ENCODE measurements at regions not wholly inside any gene's neighbourhood (a gene's known extent, or its start where the extent isn't known, plus 50 kb on each side); places are given as distances from the start of the nearest gene placed in this dataset.

DNA sequence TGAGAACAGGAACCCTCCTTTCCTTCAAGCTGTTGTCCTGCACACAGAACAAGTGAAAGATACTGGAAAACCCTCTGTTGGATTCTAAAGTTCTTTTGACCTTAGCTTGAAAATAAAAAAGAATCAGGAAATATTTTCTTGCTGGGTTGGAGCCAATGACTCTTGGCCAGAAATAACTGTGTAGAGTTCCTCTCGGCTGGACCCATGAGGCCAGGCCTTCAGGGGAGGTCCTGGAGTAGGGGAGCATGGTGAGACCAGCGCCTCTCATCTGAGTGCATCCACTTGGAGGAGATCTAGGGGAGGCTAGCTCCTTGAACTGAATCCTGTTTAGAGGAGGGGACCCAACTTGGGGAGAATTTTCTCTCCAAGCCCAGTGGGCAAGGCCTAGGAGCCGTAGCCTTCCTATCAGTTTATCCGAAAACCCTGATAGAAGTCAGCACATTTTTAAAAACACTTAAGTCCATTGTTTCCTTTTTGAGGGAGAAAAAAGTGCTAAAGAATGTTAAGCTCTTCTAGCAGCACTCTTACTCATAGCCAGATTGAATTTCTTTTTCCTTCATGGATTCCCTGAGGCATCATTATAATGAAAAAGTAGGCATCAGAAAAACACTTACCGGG lies 635.7 kb upstream of the ANKRD30A start:
- no peak for TF ChIP-seq TAF1 (IDR thresholded peaks at IDR 0.05; ENCODE audit: low read depth, low read length)
- no peak for TF ChIP-seq POLR2A (IDR thresholded peaks at IDR 0.05; ENCODE audit: low read depth, low read length)
- TF ChIP-seq POU2F2 (IDR thresholded peaks at IDR 0.05; ENCODE audit: low read depth, low read length): no peak
- TF ChIP-seq POLR2AphosphoS5 (IDR thresholded peaks at IDR 0.05; ENCODE audit: low read depth, low read length): no peak
- no peak for TF ChIP-seq PAX5 (IDR thresholded peaks at IDR 0.05; ENCODE audit: insufficient read depth, low read length, severe bottlenecking)
- no peak for TF ChIP-seq SPI1 (IDR thresholded peaks at IDR 0.05; ENCODE audit: low read depth, low read length)
- no peak for FAIRE-seq
- DNase-seq (ENCODE audit: insufficient read length, low spot score): no peak

GRCh38 chr10:36489181-36489580 lies 636.2 kb upstream of the ANKRD30A start:
- no peak for TF ChIP-seq TAF1 (IDR thresholded peaks at IDR 0.05; ENCODE audit: low read depth, low read length)
- no peak for TF ChIP-seq POLR2A (IDR thresholded peaks at IDR 0.05; ENCODE audit: low read depth, low read length)
- no peak for TF ChIP-seq POU2F2 (IDR thresholded peaks at IDR 0.05; ENCODE audit: low read depth, low read length)
- TF ChIP-seq PAX5 (IDR thresholded peaks at IDR 0.05; ENCODE audit: insufficient read depth, low read length, severe bottlenecking): no peak
- TF ChIP-seq POLR2AphosphoS5 (IDR thresholded peaks at IDR 0.05; ENCODE audit: low read depth, low read length): no peak
- no peak for TF ChIP-seq SPI1 (IDR thresholded peaks at IDR 0.05; ENCODE audit: low read depth, low read length)
- DNase-seq (ENCODE audit: insufficient read length, low spot score): no peak
- no peak for FAIRE-seq

DNA sequence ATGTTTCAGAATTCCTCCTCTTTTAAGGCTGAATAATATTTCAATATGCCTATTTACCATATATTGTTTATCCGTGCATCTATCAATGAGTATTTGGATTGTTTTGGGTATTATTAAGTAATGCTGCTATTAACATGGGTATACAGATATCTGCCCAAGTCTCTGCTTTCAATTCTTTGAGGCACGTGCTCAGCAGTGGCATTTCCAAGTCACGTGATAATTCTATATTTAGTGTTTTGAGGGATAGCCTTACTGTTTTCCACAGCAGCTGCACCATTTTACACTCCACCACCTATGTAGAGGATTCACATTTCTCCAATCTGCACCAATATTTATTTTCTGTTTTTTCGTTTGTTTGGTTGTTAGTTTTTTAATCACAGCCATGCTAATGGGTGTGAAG lies 636.8 kb upstream of the ANKRD30A start:
- DNase-seq (ENCODE audit: insufficient read length, low spot score): no peak
- FAIRE-seq: no peak
- TF ChIP-seq PAX5 (IDR thresholded peaks at IDR 0.05; ENCODE audit: insufficient read depth, low read length, severe bottlenecking): no peak
- no peak for TF ChIP-seq POU2F2 (IDR thresholded peaks at IDR 0.05; ENCODE audit: low read depth, low read length)

GRCh38 chr10:36479073-36479472 lies 646.3 kb upstream of the ANKRD30A start:
- TF ChIP-seq SPI1 (IDR thresholded peaks at IDR 0.05; ENCODE audit: low read depth, low read length): no peak
- FAIRE-seq (no peak), DNase-seq (ENCODE audit: insufficient read length, low spot score) (no peak)

- FAIRE-seq: no peak
- TF ChIP-seq SPI1 (IDR thresholded peaks at IDR 0.05; ENCODE audit: low read depth, low read length): no peak
- TF ChIP-seq PAX5 (IDR thresholded peaks at IDR 0.05; ENCODE audit: insufficient read depth, low read length, severe bottlenecking): no peak
- TF ChIP-seq TAF1 (IDR thresholded peaks at IDR 0.05; ENCODE audit: low read depth, low read length): no peak
- TF ChIP-seq POLR2A (IDR thresholded peaks at IDR 0.05; ENCODE audit: low read depth, low read length): no peak
- no peak for TF ChIP-seq POLR2AphosphoS5 (IDR thresholded peaks at IDR 0.05; ENCODE audit: low read depth, low read length)
- TF ChIP-seq POU2F2 (IDR thresholded peaks at IDR 0.05; ENCODE audit: low read depth, low read length): no peak
- DNase-seq (ENCODE audit: insufficient read length, low spot score): no peak
These were observed 649.0 kb upstream of the ANKRD30A start for GRCh38 chr10:36476399-36476798.

GRCh38 chr10:36475746-36476145 lies 649.7 kb upstream of the ANKRD30A start:
- TF ChIP-seq POLR2A (IDR thresholded peaks at IDR 0.05; ENCODE audit: low read depth, low read length) (no peak), TAF1 (IDR thresholded peaks at IDR 0.05; ENCODE audit: low read depth, low read length) (no peak), PAX5 (IDR thresholded peaks at IDR 0.05; ENCODE audit: insufficient read depth, low read length, severe bottlenecking) (no peak), POLR2AphosphoS5 (IDR thresholded peaks at IDR 0.05; ENCODE audit: low read depth, low read length) (no peak), SPI1 (IDR thresholded peaks at IDR 0.05; ENCODE audit: low read depth, low read length) (no peak)
- no peak for FAIRE-seq
- DNase-seq (ENCODE audit: insufficient read length, low spot score): no peak

GRCh38 chr10:36474456-36474855 lies 650.9 kb upstream of the ANKRD30A start:
- TF ChIP-seq POU2F2 (IDR thresholded peaks at IDR 0.05; ENCODE audit: low read depth, low read length) (no peak), PAX5 (IDR thresholded peaks at IDR 0.05; ENCODE audit: insufficient read depth, low read length, severe bottlenecking) (no peak), POLR2A (IDR thresholded peaks at IDR 0.05; ENCODE audit: low read depth, low read length) (no peak), SPI1 (IDR thresholded peaks at IDR 0.05; ENCODE audit: low read depth, low read length) (no peak), TAF1 (IDR thresholded peaks at IDR 0.05; ENCODE audit: low read depth, low read length) (no peak), POLR2AphosphoS5 (IDR thresholded peaks at IDR 0.05; ENCODE audit: low read depth, low read length) (no peak)
- DNase-seq (ENCODE audit: insufficient read length, low spot score) (no peak), FAIRE-seq (no peak)

GRCh38 chr10:36473122-36473521 lies 652.3 kb upstream of the ANKRD30A start:
- no peak for TF ChIP-seq TAF1 (IDR thresholded peaks at IDR 0.05; ENCODE audit: low read depth, low read length)
- DNase-seq (ENCODE audit: insufficient read length, low spot score) (no peak), FAIRE-seq (no peak)

DNA sequence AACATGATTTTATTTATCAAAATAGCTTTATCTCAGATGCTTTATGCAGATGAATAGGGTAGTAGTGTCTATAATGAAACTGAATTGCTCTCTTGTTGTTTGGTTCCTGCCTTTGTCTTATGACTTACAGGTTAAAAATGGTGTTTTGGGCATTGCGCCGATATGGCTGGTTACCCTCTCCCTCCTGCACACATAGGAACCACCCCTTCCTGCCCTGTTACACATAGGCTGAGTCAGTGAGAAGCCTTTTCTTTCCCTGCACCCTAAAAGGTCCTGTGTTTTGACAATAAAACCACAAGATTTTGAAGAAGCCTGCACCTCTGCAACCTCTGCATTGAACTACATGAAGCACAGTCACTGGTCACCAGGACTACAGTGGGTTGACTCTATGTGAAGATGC lies 655.8 kb upstream of the ANKRD30A start:
- FAIRE-seq (no peak), DNase-seq (ENCODE audit: insufficient read length, low spot score) (no peak)
- TF ChIP-seq SPI1 (IDR thresholded peaks at IDR 0.05; ENCODE audit: low read depth, low read length): no peak
- TF ChIP-seq TAF1 (IDR thresholded peaks at IDR 0.05; ENCODE audit: low read depth, low read length): no peak
- no peak for TF ChIP-seq POU2F2 (IDR thresholded peaks at IDR 0.05; ENCODE audit: low read depth, low read length)
- TF ChIP-seq POLR2A (IDR thresholded peaks at IDR 0.05; ENCODE audit: low read depth, low read length): no peak
- no peak for TF ChIP-seq POLR2AphosphoS5 (IDR thresholded peaks at IDR 0.05; ENCODE audit: low read depth, low read length)
- no peak for TF ChIP-seq PAX5 (IDR thresholded peaks at IDR 0.05; ENCODE audit: insufficient read depth, low read length, severe bottlenecking)

- DNase-seq (ENCODE audit: insufficient read length, low spot score): no peak
- no peak for TF ChIP-seq POLR2AphosphoS5 (IDR thresholded peaks at IDR 0.05; ENCODE audit: low read depth, low read length)
- no peak for TF ChIP-seq PAX5 (IDR thresholded peaks at IDR 0.05; ENCODE audit: insufficient read depth, low read length, severe bottlenecking)
- TF ChIP-seq POU2F2 (IDR thresholded peaks at IDR 0.05; ENCODE audit: low read depth, low read length): no peak
- no peak for TF ChIP-seq TAF1 (IDR thresholded peaks at IDR 0.05; ENCODE audit: low read depth, low read length)
- no peak for TF ChIP-seq SPI1 (IDR thresholded peaks at IDR 0.05; ENCODE audit: low read depth, low read length)
- TF ChIP-seq POLR2A (IDR thresholded peaks at IDR 0.05; ENCODE audit: low read depth, low read length): no peak
- FAIRE-seq: no peak
These were observed 656.8 kb upstream of the ANKRD30A start for GRCh38 chr10:36468620-36469019.

All from GM12891 (cell line).